IMR-90 (cell line): ENCODE measurements at regions not wholly inside any gene's neighbourhood (a gene's known extent, or its start where the extent isn't known, plus 50 kb on each side); places are given as distances from the start of the nearest gene placed in this dataset.

Experiments used
- ATAC-seq: fragments of 200-7000 bp; cut with Tn5 transposase; 2 replicates; pipeline ENCODE4 v1.9.1; 2020; ENCODE audit warnings: low read depth, mild to moderate bottlenecking, moderate library complexity
- BruUV-seq: library from RNA; stranded (reverse); fragments of 400-500 nt; replicated peaks from 2 replicates; lab custom pipeline; 2021; lab: Mats Ljungman, UMichigan
- CTCF ChIA-PET: fragments of 300-600 bp; formaldehyde crosslinking; extraction: SDS; loops from one replicate; lab custom pipeline; 2021; ENCODE audit warnings: antibody characterized with exemption; lab: Yijun Ruan, JAX
- POLR2A ChIA-PET: fragments of 300-600 bp; sonication (Branson Sonifier 250); formaldehyde crosslinking; loops from one replicate; lab custom pipeline; 2022; ENCODE audit warnings: antibody characterized with exemption; ENCODE audit not compliant: unreplicated experiment; lab: Charles Lee
- DNase-seq: peaks from one replicate; pipeline ENCODE4 v3.0.0; 2013
- H2AFZ ChIP-seq: replicated peaks from 2 replicates; pipeline ENCODE3; 2013; ENCODE audit warnings: low read length, mild to moderate bottlenecking; ENCODE audit not compliant: poor library complexity
- H2AK5ac ChIP-seq: 2 replicates; pipeline ENCODE4 v1.6.1; 2013; ENCODE audit warnings: low read depth, low read length, inconsistent platforms
- H2AK9ac ChIP-seq: replicated peaks from 2 replicates; pipeline ENCODE3; 2013; ENCODE audit warnings: mild to moderate bottlenecking, low read depth, low read length, moderate library complexity; ENCODE audit not compliant: poor library complexity
- H2BK120ac ChIP-seq: 2 replicates; pipeline ENCODE4 v1.6.1; 2013; ENCODE audit warnings: low read depth, low read length, inconsistent platforms
- H2BK15ac ChIP-seq: 3 replicates; pipeline ENCODE4 v1.6.1; 2013; ENCODE audit warnings: low read depth, low read length, inconsistent platforms
- H2BK20ac ChIP-seq: 2 replicates; pipeline ENCODE4 v1.6.1; 2013; ENCODE audit warnings: low read depth, mild to moderate bottlenecking, inconsistent platforms, low read length, moderate library complexity
- H2BK5ac ChIP-seq: 2 replicates; pipeline ENCODE4 v1.6.1; 2013; ENCODE audit warnings: mild to moderate bottlenecking, low read depth, low read length, inconsistent platforms; ENCODE audit not compliant: poor library complexity, severe bottlenecking
- H3K14ac ChIP-seq: replicated peaks from 2 replicates; pipeline ENCODE4 v1.6.1; 2013; ENCODE audit warnings: low read depth, low read length, inconsistent platforms
- H3K18ac ChIP-seq: 2 replicates; pipeline ENCODE4 v1.6.1; 2013; ENCODE audit warnings: low read depth, low read length, control low read depth
- H3K23ac ChIP-seq: 2 replicates; pipeline ENCODE4 v1.6.1; 2013; ENCODE audit warnings: low read depth, low read length, inconsistent platforms
- H3K27ac ChIP-seq: 2 replicates; pipeline ENCODE4 v1.5.1; 2013; ENCODE audit warnings: mild to moderate bottlenecking, control low read depth, low read length; ENCODE audit not compliant: insufficient read depth
- H3K27me3 ChIP-seq: 2 replicates; pipeline ENCODE4 v1.6.1; 2013; ENCODE audit warnings: low read length; ENCODE audit not compliant: control insufficient read depth, insufficient read depth
- H3K36me3 ChIP-seq: 2 replicates; pipeline ENCODE4 v1.6.1; 2013; ENCODE audit warnings: low read length, mixed read lengths; ENCODE audit not compliant: control insufficient read depth, insufficient read depth
- H3K4ac ChIP-seq: 2 replicates; pipeline ENCODE4 v1.6.1; 2013; ENCODE audit warnings: low read depth, low read length, inconsistent platforms
- H3K4me1 ChIP-seq: 2 replicates; pipeline ENCODE4 v1.6.1; 2013; ENCODE audit warnings: low read length, mixed read lengths; ENCODE audit not compliant: control insufficient read depth, insufficient read depth
- H3K4me2 ChIP-seq: 2 replicates; pipeline ENCODE4 v1.6.1; 2013; ENCODE audit warnings: low read depth, mild to moderate bottlenecking, control low read depth, low read length, moderate library complexity
- H3K4me3 ChIP-seq: 2 replicates; pipeline ENCODE4 v1.5.1; 2013; ENCODE audit warnings: low read depth, mild to moderate bottlenecking, control low read depth, low read length, moderate library complexity; ENCODE audit not compliant: insufficient read depth
- H3K56ac ChIP-seq: 2 replicates; pipeline ENCODE4 v1.6.1; 2013; ENCODE audit warnings: low read length, inconsistent platforms; ENCODE audit not compliant: insufficient read depth; ENCODE audit errors: extremely low read depth
- H3K79me1 ChIP-seq, 2 experiments: 2 replicates each; pipeline ENCODE4 v1.6.1; 2013; ENCODE audit warnings: low read length in 2 of 2, inconsistent platforms in 1 of 2, low read depth in 1 of 2
- H3K9ac ChIP-seq: 2 replicates; pipeline ENCODE4 v1.6.1; 2013; ENCODE audit warnings: low read depth, low read length, control low read depth
- H3K9me1 ChIP-seq: 2 replicates; pipeline ENCODE4 v1.6.1; 2013; ENCODE audit warnings: low read length, inconsistent platforms; ENCODE audit not compliant: insufficient read depth
- H3K9me3 ChIP-seq: 2 replicates; pipeline ENCODE4 v1.6.1; 2013; ENCODE audit warnings: low read length; ENCODE audit not compliant: control insufficient read depth, insufficient read depth
- H4K20me1 ChIP-seq: 2 replicates; pipeline ENCODE4 v1.6.1; 2013; ENCODE audit warnings: low read length, inconsistent platforms; ENCODE audit not compliant: insufficient read depth
- H4K5ac ChIP-seq: 2 replicates; pipeline ENCODE4 v1.6.1; 2013; ENCODE audit warnings: mild to moderate bottlenecking, low read depth, low read length, control low read depth
- H4K8ac ChIP-seq, 2 experiments: 2 replicates each; pipeline ENCODE4 v1.6.1; 2013; ENCODE audit warnings: low read depth in 2 of 2, low read length in 2 of 2, control low read depth in 1 of 2, inconsistent platforms in 1 of 2
- H4K91ac ChIP-seq: 2 replicates; pipeline ENCODE4 v1.6.1; 2013; ENCODE audit warnings: low read depth, low read length, inconsistent platforms; ENCODE audit not compliant: insufficient read depth
- BHLHE40 ChIP-seq: fragments of 150-350 bp; IDR thresholded peaks from 2 replicates; pipeline ENCODE4 v1.6.1; 2016; ENCODE audit warnings: mild to moderate bottlenecking, low read depth, low read length
- CEBPB ChIP-seq: IDR thresholded peaks from 2 replicates; pipeline ENCODE4 v1.6.1; 2012; ENCODE audit warnings: low read depth, low read length, improper control_type of control experiment
- CHD1 ChIP-seq: IDR thresholded peaks from 2 replicates; pipeline ENCODE4 v1.6.1; 2012; ENCODE audit warnings: low read depth, low read length, improper control_type of control experiment
- ELK1 ChIP-seq: fragments of 150-350 bp; IDR thresholded peaks from 2 replicates; pipeline ENCODE4 v1.6.1; 2016; ENCODE audit warnings: low read depth, mild to moderate bottlenecking, low read length, moderate library complexity, borderline replicate concordance
- MAZ ChIP-seq: IDR thresholded peaks from 2 replicates; pipeline ENCODE4 v1.6.1; 2012; ENCODE audit warnings: low read depth, mild to moderate bottlenecking, low read length, improper control_type of control experiment, moderate library complexity, borderline replicate concordance
- MXI1 ChIP-seq: IDR thresholded peaks from 2 replicates; pipeline ENCODE4 v1.6.1; 2012; ENCODE audit warnings: low read depth, mild to moderate bottlenecking, low read length, moderate library complexity, borderline replicate concordance
- NFE2L2 ChIP-seq: fragments of 150-350 bp; IDR thresholded peaks from 2 replicates; pipeline ENCODE4 v1.6.1; 2016; ENCODE audit warnings: low read depth, mild to moderate bottlenecking, low read length
- RCOR1 ChIP-seq: IDR thresholded peaks from 2 replicates; pipeline ENCODE4 v1.6.1; 2012; ENCODE audit warnings: mild to moderate bottlenecking, low read length, improper control_type of control experiment; ENCODE audit not compliant: insufficient replicate concordance
- RFX5 ChIP-seq: IDR thresholded peaks from 2 replicates; pipeline ENCODE4 v1.8.0; 2012; ENCODE audit warnings: low read depth, mild to moderate bottlenecking, low read length, moderate library complexity
- SMC3 ChIP-seq: fragments of 150-350 bp; IDR thresholded peaks from 2 replicates; pipeline ENCODE4 v1.6.1; 2016; ENCODE audit warnings: low read depth, mild to moderate bottlenecking, antibody characterized with exemption, low read length, moderate library complexity
- WGBS, 2 experiments: methylation state at CpG; one replicate each; pipeline versions ENCODE4 v1.1.5 to v1.1.7; 2013; ENCODE audit warnings: missing lambda C conversion rate in 2 of 2; ENCODE audit not compliant: insufficient read length in 1 of 2; ENCODE audit errors: extremely low coverage in 2 of 2; 5-methylcytosine and 5-hydroxymethylcytosine counted together
- dilution Hi-C: fragments of 300-500 bp; cut with HindIII; formaldehyde crosslinking; loops from one replicate; pipeline ENCODE4 v1.14.3; 2018; ENCODE audit warnings: low sequenced_read_pairs; ENCODE audit not compliant: unreplicated experiment
- in situ Hi-C: fragments of 300-500 bp; cut with MboI; formaldehyde crosslinking; loops from 3 replicates; pipeline ENCODE4 v1.14.3; 2019; ENCODE audit warnings: low sequenced_read_pairs, inconsistent platforms, mixed read lengths
- intact Hi-C: fragments of 100-400 bp; cut with micrococcal nuclease; formaldehyde crosslinking; loops from 2 replicates; pipeline ENCODE4 v1.10.0; 2022
- TF ChIP-seq, protein P1 (sequence below): conservative IDR thresholded peaks from 2 replicates; pipeline ENCODE4 v1.5.1; 2012; ENCODE audit warnings: mild to moderate bottlenecking, low read depth, low read length, improper control_type of control experiment
- TF ChIP-seq, protein P2 (sequence below): fragments of 150-350 bp; IDR thresholded peaks from 2 replicates; pipeline ENCODE4 v1.6.1; 2017; ENCODE audit warnings: mild to moderate bottlenecking, antibody characterized with exemption, low read length, low read depth

- Histone ChIP-seq H3K4me1 (peaks cover 2% of the 10 kb centered on the region; the same call in 1 of the 2 replicates), H3K27ac (no peak overlapping the region), H2AK9ac (peak overlapping the region; percentile 73), H4K8ac (no peak overlapping the region), H4K91ac (no peak overlapping the region), H4K5ac (no peak overlapping the region), H3K4me3 (no peak overlapping the region), H2BK20ac (no peak overlapping the region), H3K23ac (no peak overlapping the region; the same call in 1 of the 2 replicates), H2BK5ac (no peak overlapping the region), H2AK5ac (no peak overlapping the region), H3K9ac (no peak overlapping the region), H3K36me3 (no peaks in the 10 kb centered on the region), H3K27me3 (peaks cover 6% of the 10 kb centered on the region), H3K4ac (no peak overlapping the region), H3K56ac (no peak overlapping the region), H3K79me1 (no peaks in the 10 kb centered on the region), H3K4me2 (no peak overlapping the region), H2BK120ac (no peak overlapping the region), H2AFZ (peak overlapping the region; percentile 47), H3K14ac (0 out of 2 replicates have a peak overlapping the region, but pooled peaks have one; percentile 37), H3K18ac (no peak overlapping the region; the same call in 1 of the 2 replicates), H3K9me1 (no peaks in the 10 kb centered on the region), H4K20me1 (no peaks in the 10 kb centered on the region), H3K9me3 (no peaks in the 10 kb centered on the region), H2BK15ac (no peak overlapping the region)
- POLR2A ChIA-PET, result no interaction called here
- ATAC-seq, result no peak; the same call in 1 of the 2 replicates
- 50% methylated on average over 1 of the region's 6 CpGs; no CpG with 5 or more reads in 1 of the 2 experiments for WGBS, 2 experiments
- no TSS peak for BruUV-seq
- DNase-seq, result no peak
- intact Hi-C loops (no loop called here), in situ Hi-C loops (no loop called here), dilution Hi-C loops (no loop called here)
- CTCF ChIA-PET, result interaction anchor here (1.0 to 1.1 kb wide), 2 partner anchors 23 to 84 kb away, joined by 3 to 4 read pairs; no protein-coding TSS in a partner anchor
- TF ChIP-seq CEBPB, result no peak
- TF ChIP-seq CHD1, result no peak
- no peak for TF ChIP-seq BHLHE40
- TF ChIP-seq MAZ, result no peak
- no peak for TF ChIP-seq NFE2L2
- TF ChIP-seq ELK1, result no peak
- TF ChIP-seq RFX5, result no peak
- no peak for TF ChIP-seq SMC3
- TF ChIP-seq, protein P1, sequence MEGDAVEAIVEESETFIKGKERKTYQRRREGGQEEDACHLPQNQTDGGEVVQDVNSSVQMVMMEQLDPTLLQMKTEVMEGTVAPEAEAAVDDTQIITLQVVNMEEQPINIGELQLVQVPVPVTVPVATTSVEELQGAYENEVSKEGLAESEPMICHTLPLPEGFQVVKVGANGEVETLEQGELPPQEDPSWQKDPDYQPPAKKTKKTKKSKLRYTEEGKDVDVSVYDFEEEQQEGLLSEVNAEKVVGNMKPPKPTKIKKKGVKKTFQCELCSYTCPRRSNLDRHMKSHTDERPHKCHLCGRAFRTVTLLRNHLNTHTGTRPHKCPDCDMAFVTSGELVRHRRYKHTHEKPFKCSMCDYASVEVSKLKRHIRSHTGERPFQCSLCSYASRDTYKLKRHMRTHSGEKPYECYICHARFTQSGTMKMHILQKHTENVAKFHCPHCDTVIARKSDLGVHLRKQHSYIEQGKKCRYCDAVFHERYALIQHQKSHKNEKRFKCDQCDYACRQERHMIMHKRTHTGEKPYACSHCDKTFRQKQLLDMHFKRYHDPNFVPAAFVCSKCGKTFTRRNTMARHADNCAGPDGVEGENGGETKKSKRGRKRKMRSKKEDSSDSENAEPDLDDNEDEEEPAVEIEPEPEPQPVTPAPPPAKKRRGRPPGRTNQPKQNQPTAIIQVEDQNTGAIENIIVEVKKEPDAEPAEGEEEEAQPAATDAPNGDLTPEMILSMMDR, result no peak
- no peak for TF ChIP-seq RCOR1
- TF ChIP-seq, protein P2, sequence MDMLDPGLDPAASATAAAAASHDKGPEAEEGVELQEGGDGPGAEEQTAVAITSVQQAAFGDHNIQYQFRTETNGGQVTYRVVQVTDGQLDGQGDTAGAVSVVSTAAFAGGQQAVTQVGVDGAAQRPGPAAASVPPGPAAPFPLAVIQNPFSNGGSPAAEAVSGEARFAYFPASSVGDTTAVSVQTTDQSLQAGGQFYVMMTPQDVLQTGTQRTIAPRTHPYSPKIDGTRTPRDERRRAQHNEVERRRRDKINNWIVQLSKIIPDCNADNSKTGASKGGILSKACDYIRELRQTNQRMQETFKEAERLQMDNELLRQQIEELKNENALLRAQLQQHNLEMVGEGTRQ, result no peak
- no peak for TF ChIP-seq MXI1
Observed at GRCh38 chr1:31122101-31122735, 56.7 kb upstream of the PUM1 start.
